H9 (cell line): ENCODE measurements at regions not wholly inside any gene's neighbourhood (a gene's known extent, or its start where the extent isn't known, plus 50 kb on each side); places are given as distances from the start of the nearest gene placed in this dataset.
"Not testable (repeated sequence)": the region's sequence is repeated elsewhere in the genome, so short reads cannot be mapped to it uniquely, and the experiment has no call there.

Experiments
- DNase-seq: peaks from one replicate; pipeline ENCODE4 v3.0.0-alpha.2; 2017
- H2AFZ ChIP-seq: one replicate; pipeline ENCODE4 v1.6.1; 2013; ENCODE audit warnings: mild to moderate bottlenecking, low read length, control low read depth, moderate library complexity
- H2AK5ac ChIP-seq: 2 replicates; pipeline ENCODE4 v1.6.1; 2013; ENCODE audit warnings: low read length, control low read depth, mixed read lengths; ENCODE audit not compliant: insufficient read length
- H2BK120ac ChIP-seq: one replicate; pipeline ENCODE4 v1.6.1; 2013; ENCODE audit warnings: low read depth, mild to moderate bottlenecking, low read length, control low read depth, inconsistent platforms; ENCODE audit not compliant: poor library complexity, severe bottlenecking
- H2BK12ac ChIP-seq: 2 replicates; pipeline ENCODE4 v1.6.1; 2013; ENCODE audit warnings: low read length, control low read depth, mixed read lengths, low read depth; ENCODE audit not compliant: insufficient read length
- H2BK15ac ChIP-seq: 2 replicates; pipeline ENCODE4 v1.6.1; 2013; ENCODE audit warnings: low read depth, low read length, control low read depth
- H2BK20ac ChIP-seq: one replicate; pipeline ENCODE4 v1.6.1; 2013; ENCODE audit warnings: low read depth, mild to moderate bottlenecking, low read length, control low read depth, inconsistent platforms; ENCODE audit not compliant: poor library complexity, severe bottlenecking
- H2BK5ac ChIP-seq: 2 replicates; pipeline ENCODE4 v1.6.1; 2013; ENCODE audit warnings: low read length, control low read depth, mixed read lengths; ENCODE audit not compliant: insufficient read length
- H3K14ac ChIP-seq: 2 replicates; pipeline ENCODE4 v1.6.1; 2013; ENCODE audit warnings: low read length, control low read depth; ENCODE audit not compliant: insufficient read depth
- H3K18ac ChIP-seq: 2 replicates; pipeline ENCODE4 v1.6.1; 2013; ENCODE audit warnings: low read depth, mild to moderate bottlenecking, mixed read lengths, low read length, control low read depth; ENCODE audit not compliant: insufficient read length
- H3K23ac ChIP-seq: 2 replicates; pipeline ENCODE4 v1.6.1; 2013; ENCODE audit warnings: low read length, control low read depth, mixed read lengths, low read depth; ENCODE audit not compliant: insufficient read length
- H3K23me2 ChIP-seq: 2 replicates; pipeline ENCODE4 v1.6.1; 2013; ENCODE audit warnings: low read depth, mild to moderate bottlenecking, mixed read lengths, low read length, control low read depth; ENCODE audit not compliant: insufficient read length, poor library complexity, severe bottlenecking
- H3K27ac ChIP-seq: 2 replicates; pipeline ENCODE4 v1.5.1; 2013; ENCODE audit warnings: low read length, control low read depth, mixed read lengths, low read depth; ENCODE audit not compliant: insufficient read length
- H3K27me3 ChIP-seq: 2 replicates; pipeline ENCODE4 v1.6.1; 2013; ENCODE audit warnings: low read length, control low read depth, inconsistent platforms; ENCODE audit not compliant: insufficient read depth
- H3K4ac ChIP-seq: 2 replicates; pipeline ENCODE4 v1.6.1; 2013; ENCODE audit warnings: low read depth, mild to moderate bottlenecking, control low read depth, inconsistent platforms, low read length, moderate library complexity
- H3K4me1 ChIP-seq: 2 replicates; pipeline ENCODE4 v1.6.1; 2013; ENCODE audit warnings: low read length, control low read depth, inconsistent platforms; ENCODE audit not compliant: insufficient read depth
- H3K4me2 ChIP-seq: 2 replicates; pipeline ENCODE4 v1.6.1; 2013; ENCODE audit warnings: low read length, control low read depth, mixed read lengths; ENCODE audit not compliant: insufficient read length, insufficient read depth
- H3K56ac ChIP-seq: 2 replicates; pipeline ENCODE4 v1.6.1; 2013; ENCODE audit warnings: low read depth, mild to moderate bottlenecking, mixed read lengths, low read length, control low read depth; ENCODE audit not compliant: insufficient read length
- H3K79me1 ChIP-seq: 2 replicates; pipeline ENCODE4 v1.6.1; 2013; ENCODE audit warnings: low read depth, mild to moderate bottlenecking, moderate library complexity, low read length, control low read depth, inconsistent platforms; ENCODE audit not compliant: insufficient read depth, poor library complexity, severe bottlenecking
- H3K79me2 ChIP-seq: 2 replicates; pipeline ENCODE4 v1.6.1; 2013; ENCODE audit warnings: low read length, control low read depth, inconsistent platforms; ENCODE audit not compliant: insufficient read depth
- H3K9ac ChIP-seq: 2 replicates; pipeline ENCODE4 v1.6.1; 2013; ENCODE audit warnings: low read length, control low read depth, mixed read lengths; ENCODE audit not compliant: insufficient read length; ENCODE audit errors: extremely low read depth
- H3K9me3 ChIP-seq: one replicate; pipeline ENCODE4 v1.6.1; 2013; ENCODE audit warnings: low read depth, low read length, inconsistent platforms; ENCODE audit not compliant: control insufficient read depth
- H3T11ph ChIP-seq: one replicate; pipeline ENCODE4 v1.6.1; 2013; ENCODE audit warnings: mild to moderate bottlenecking, low read length, control low read depth, inconsistent platforms
- H4K20me1 ChIP-seq: one replicate; pipeline ENCODE4 v1.6.1; 2013; ENCODE audit not compliant: control insufficient read depth, insufficient read length, insufficient read depth
- H4K5ac ChIP-seq: 2 replicates; pipeline ENCODE4 v1.6.1; 2013; ENCODE audit warnings: low read depth, mild to moderate bottlenecking, mixed read lengths, low read length, control low read depth; ENCODE audit not compliant: insufficient read length
- H4K8ac ChIP-seq: replicated peaks from 2 replicates; pipeline ENCODE4 v1.6.1; 2013; ENCODE audit warnings: low read length, control low read depth, mixed read lengths, low read depth; ENCODE audit not compliant: insufficient read length
- H4K91ac ChIP-seq: 2 replicates; pipeline ENCODE4 v1.6.1; 2013; ENCODE audit warnings: low read depth, mild to moderate bottlenecking, moderate library complexity, mixed read lengths, low read length, control low read depth; ENCODE audit not compliant: insufficient read length
- H3K27ac Mint-ChIP-seq, 3 experiments: 2 replicates in 2 of 3; 3 replicates in 1 of 3; pipeline ENCODE4 v1.8.0; 2020 to 2021; ENCODE audit warnings: mixed read lengths in 3 of 3, mild to moderate bottlenecking in 1 of 3, moderate library complexity in 1 of 3
- H3K27me3 Mint-ChIP-seq: 2 replicates; pipeline ENCODE4 v1.8.0; 2021; ENCODE audit warnings: low read depth, mild to moderate bottlenecking, moderate library complexity, mixed read lengths
- H3K36me3 Mint-ChIP-seq, 3 experiments: 2 replicates in 2 of 3; 3 replicates in 1 of 3; pipeline ENCODE4 v1.8.0; 2020 to 2021; ENCODE audit warnings: low read depth in 3 of 3, mixed read lengths in 3 of 3; ENCODE audit not compliant: insufficient read depth in 1 of 3
- H3K4me1 Mint-ChIP-seq, 2 experiments: 2 replicates each; pipeline ENCODE4 v1.8.0; 2020; ENCODE audit warnings: mixed read lengths in 2 of 2
- H3K4me3 Mint-ChIP-seq, 2 experiments: 2 replicates in 1 of 2; 3 replicates in 1 of 2; pipeline ENCODE4 v1.8.0; 2020 to 2021; ENCODE audit warnings: mild to moderate bottlenecking in 2 of 2, mixed read lengths in 2 of 2, moderate library complexity in 1 of 2
- H3K9me3 Mint-ChIP-seq, 2 experiments: 2 replicates in 1 of 2; 3 replicates in 1 of 2; pipeline ENCODE4 v1.8.0; 2020; ENCODE audit warnings: mild to moderate bottlenecking in 2 of 2, mixed read lengths in 2 of 2, moderate library complexity in 1 of 2
- CTCF ChIP-seq: fragments of 200-600 bp; sonication (generic); conservative IDR thresholded peaks from 3 replicates; pipeline ENCODE4 v1.8.0; 2021; ENCODE audit warnings: antibody characterized with exemption, mild to moderate bottlenecking
- WGBS: extraction: QIAGEN DNeasy Blood & Tissue Kit; methylation state at CpG from one replicate; pipeline ENCODE4 v1.1.7; 2013; ENCODE audit warnings: missing lambda C conversion rate, low lambda C conversion rate, mixed read lengths; ENCODE audit not compliant: insufficient read length; ENCODE audit errors: extremely low coverage; 5-methylcytosine and 5-hydroxymethylcytosine counted together

GRCh38 chr1:245056913-245057312, 97.9 kb upstream of the KIF26B start:
- H3K36me3 Mint-ChIP-seq, result peaks cover 11 to 18% (median 16%) of the 10 kb centered on the region in 3 experiments; a peak in 5 of 7 replicates
- Histone ChIP-seq H3K9ac (no peak overlapping the region), H3K4ac (no peak overlapping the region), H3K79me2 (no peaks in the 10 kb centered on the region), H3K23me2 (no peaks in the 10 kb centered on the region), H4K8ac (no peak overlapping the region), H4K91ac (no peak overlapping the region), H3K4me2 (no peak overlapping the region), H4K20me1 (no peaks in the 10 kb centered on the region), H2BK12ac (no peak overlapping the region), H3K4me1 (peaks cover 9% of the 10 kb centered on the region; the same call in 1 of the 2 replicates), H2BK20ac (no peak overlapping the region), H4K5ac (no peak overlapping the region), H3K27ac (no peak overlapping the region), H3K56ac (no peak overlapping the region), H2BK120ac (no peak overlapping the region), H3K14ac (no peak overlapping the region), H3K27me3 (no peaks in the 10 kb centered on the region), H2AK5ac (no peak overlapping the region), H2BK15ac (no peak overlapping the region), H2BK5ac (no peak overlapping the region), H3K23ac (no peak overlapping the region), H3T11ph (no peak overlapping the region), H3K79me1 (no peaks in the 10 kb centered on the region), H3K9me3 (peaks cover 6% of the 10 kb centered on the region), H3K18ac (no peak overlapping the region), H2AFZ (no peak overlapping the region)
- H3K27ac Mint-ChIP-seq, result no peak overlapping the region
- no peak overlapping the region for H3K4me3 Mint-ChIP-seq
- WGBS, result no CpG with 5 or more reads among the region's 7 CpGs
- H3K9me3 Mint-ChIP-seq, result no peaks in the 10 kb centered on the region
- no peak for TF ChIP-seq CTCF
- no peak for DNase-seq
- H3K4me1 Mint-ChIP-seq, result peaks cover 48 to 50% of the 10 kb centered on the region in 2 experiments
- H3K27me3 Mint-ChIP-seq, result no peaks in the 10 kb centered on the region

GRCh38 chr1:245056296-245056695, 98.5 kb upstream of the KIF26B start:
- not testable (repeated sequence) for H4K91ac ChIP-seq, H2BK120ac ChIP-seq, H3K4me2 ChIP-seq, H2BK5ac ChIP-seq, H3K23ac ChIP-seq, H3K79me2 ChIP-seq, H3K4me3 Mint-ChIP-seq, H3K9ac ChIP-seq, H4K20me1 ChIP-seq, H4K5ac ChIP-seq, H4K8ac ChIP-seq, H3K4ac ChIP-seq, H3K23me2 ChIP-seq, H3K79me1 ChIP-seq, H2AFZ ChIP-seq, H3K9me3 Mint-ChIP-seq, H2BK12ac ChIP-seq, H3T11ph ChIP-seq, H3K27ac Mint-ChIP-seq, H3K27me3 Mint-ChIP-seq, H2BK20ac ChIP-seq, H3K27ac ChIP-seq, H3K18ac ChIP-seq, H2BK15ac ChIP-seq, H3K56ac ChIP-seq, DNase-seq, H3K27me3 ChIP-seq, H3K14ac ChIP-seq, H2AK5ac ChIP-seq, H3K9me3 ChIP-seq
- Mint-ChIP-seq H3K4me1 (peaks cover 54 to 57% of the 10 kb centered on the region in 2 experiments), H3K36me3 (peaks cover 11 to 18% (median 16%) of the 10 kb centered on the region in 3 experiments; a peak in 5 of 7 replicates)
- H3K4me1 ChIP-seq, result peaks cover 12% of the 10 kb centered on the region; the same call in 1 of the 2 replicates
- WGBS, result no CpG with 5 or more reads among the region's 5 CpGs
